ENCODE measurements at regions not wholly inside any gene's neighbourhood (a gene's known extent, or its start where the extent isn't known, plus 50 kb on each side); places are given as distances from the start of the nearest gene placed in this dataset.
"Not testable (repeated sequence)": the region's sequence is repeated elsewhere in the genome, so short reads cannot be mapped to it uniquely, and the experiment has no call there.

DNA sequence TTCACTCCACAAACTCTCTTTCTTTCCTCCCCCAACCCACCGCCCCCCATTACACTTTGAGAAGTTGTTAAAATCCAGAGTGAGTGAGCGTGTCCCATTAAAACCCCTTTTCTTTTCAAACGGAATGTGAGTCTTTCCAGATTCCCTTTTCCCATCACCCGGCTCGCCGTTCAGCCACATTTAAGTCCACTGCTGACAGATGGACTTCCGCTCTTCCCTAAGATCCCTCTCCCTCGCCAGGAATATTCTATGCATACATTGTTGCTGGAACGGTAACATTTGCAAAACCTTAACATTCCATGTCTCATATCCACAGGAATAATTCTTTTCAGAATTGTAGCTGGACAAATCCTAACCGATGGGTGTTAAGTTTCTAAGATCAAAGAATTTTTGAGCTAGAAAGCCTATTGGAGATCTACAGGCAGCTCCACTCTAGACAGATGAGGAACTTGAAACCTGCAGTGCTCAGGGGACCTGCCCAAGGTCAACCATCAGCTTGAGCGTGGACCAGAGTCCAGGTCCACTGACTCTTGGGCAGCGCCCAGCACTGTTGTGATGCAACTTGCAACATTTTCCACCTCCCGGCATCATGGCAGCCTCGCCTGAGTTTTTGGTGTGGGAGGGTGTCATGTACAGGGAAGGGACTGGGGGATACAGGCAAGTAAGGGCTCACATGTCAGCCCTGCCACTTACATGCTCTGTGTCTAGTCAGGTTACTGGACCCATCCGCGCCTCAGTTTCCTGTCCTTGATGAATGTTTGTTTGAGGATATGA is 500.1 kb downstream of the CCDC171 start:
- H3K4me1 ChIP-seq (ENCODE audit: control insufficient read depth, insufficient read depth, low read length) = no peaks in the 10 kb centered on the region
- H3K4me3 ChIP-seq (ENCODE audit: low read length) = no peak overlapping the region
- no peaks in the 10 kb centered on the region for H3K36me3 ChIP-seq (ENCODE audit: control insufficient read depth, insufficient read depth, low read length)
- no peak for DNase-seq
- H3K27ac ChIP-seq (ENCODE audit: low read length) = no peak overlapping the region
- H3K9me3 ChIP-seq (ENCODE audit: control insufficient read depth, low read depth, low read length) = no peaks in the 10 kb centered on the region
- no peaks in the 10 kb centered on the region for H3K27me3 ChIP-seq (ENCODE audit: control insufficient read depth, insufficient read depth, low read length)
- WGBS (ENCODE audit: insufficient coverage, low lambda C conversion rate) = 80% methylated on average over 4 of the region's 16 CpGs

DNA sequence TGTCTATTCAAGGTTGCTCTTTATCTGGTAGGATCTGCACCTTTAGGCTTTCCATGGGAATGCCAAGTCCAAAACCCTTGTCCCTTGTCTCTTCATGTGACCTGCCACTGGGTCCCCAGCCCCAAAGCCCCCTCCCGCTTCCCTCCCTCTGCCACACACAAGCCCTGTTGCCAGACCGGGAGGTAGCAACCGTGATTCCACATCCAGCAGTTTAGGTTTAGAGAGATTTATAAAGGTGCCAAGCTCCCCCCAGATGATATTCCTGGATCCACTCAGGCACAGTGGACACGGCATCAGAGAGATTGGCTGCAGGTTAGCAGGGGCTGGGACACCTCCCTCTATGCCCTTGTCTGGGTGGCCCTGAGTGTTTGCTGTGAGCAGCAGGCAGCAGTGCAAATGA is 504.7 kb downstream of the CCDC171 start:
- no peaks in the 10 kb centered on the region for H3K9me3 ChIP-seq (ENCODE audit: control insufficient read depth, low read depth, low read length)
- WGBS (ENCODE audit: insufficient coverage, low lambda C conversion rate) = no CpG with 5 or more reads among the region's 4 CpGs
- H3K4me1 ChIP-seq (ENCODE audit: control insufficient read depth, insufficient read depth, low read length) = no peaks in the 10 kb centered on the region
- no peaks in the 10 kb centered on the region for H3K27me3 ChIP-seq (ENCODE audit: control insufficient read depth, insufficient read depth, low read length)
- no peak overlapping the region for H3K27ac ChIP-seq (ENCODE audit: low read length)
- H3K36me3 ChIP-seq (ENCODE audit: control insufficient read depth, insufficient read depth, low read length) = no peaks in the 10 kb centered on the region
- H3K4me3 ChIP-seq (ENCODE audit: low read length) = no peak overlapping the region
- DNase-seq = no peak

DNA sequence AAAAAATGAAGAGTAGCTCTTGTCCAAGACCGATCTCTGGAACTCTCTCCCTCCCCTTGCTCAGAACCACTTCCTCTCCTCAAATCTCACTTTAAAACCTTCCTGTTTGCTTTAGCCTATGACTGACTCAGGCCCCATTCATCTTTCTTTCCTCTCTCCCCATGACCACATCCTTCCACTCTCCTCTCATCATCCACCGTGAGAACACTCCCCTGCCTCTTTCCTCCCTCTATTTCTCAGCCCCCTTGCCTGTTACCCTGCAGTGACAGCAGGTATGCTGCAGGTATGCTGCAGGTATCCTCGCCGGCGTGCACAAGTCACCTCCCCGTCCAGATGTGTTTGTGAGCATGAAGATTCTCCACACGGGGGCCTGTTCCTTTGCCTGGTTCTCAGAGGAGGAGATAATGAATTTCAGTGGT is 505.3 kb downstream of the CCDC171 start:
- Histone ChIP-seq H3K27ac (ENCODE audit: low read length) (no peak overlapping the region), H3K27me3 (ENCODE audit: control insufficient read depth, insufficient read depth, low read length) (no peaks in the 10 kb centered on the region), H3K4me3 (ENCODE audit: low read length) (no peak overlapping the region), H3K36me3 (ENCODE audit: control insufficient read depth, insufficient read depth, low read length) (no peaks in the 10 kb centered on the region), H3K4me1 (ENCODE audit: control insufficient read depth, insufficient read depth, low read length) (no peaks in the 10 kb centered on the region), H3K9me3 (ENCODE audit: control insufficient read depth, low read depth, low read length) (no peaks in the 10 kb centered on the region)
- WGBS (ENCODE audit: insufficient coverage, low lambda C conversion rate) = 43% methylated on average over 1 of the region's 7 CpGs
- no peak for DNase-seq

DNA sequence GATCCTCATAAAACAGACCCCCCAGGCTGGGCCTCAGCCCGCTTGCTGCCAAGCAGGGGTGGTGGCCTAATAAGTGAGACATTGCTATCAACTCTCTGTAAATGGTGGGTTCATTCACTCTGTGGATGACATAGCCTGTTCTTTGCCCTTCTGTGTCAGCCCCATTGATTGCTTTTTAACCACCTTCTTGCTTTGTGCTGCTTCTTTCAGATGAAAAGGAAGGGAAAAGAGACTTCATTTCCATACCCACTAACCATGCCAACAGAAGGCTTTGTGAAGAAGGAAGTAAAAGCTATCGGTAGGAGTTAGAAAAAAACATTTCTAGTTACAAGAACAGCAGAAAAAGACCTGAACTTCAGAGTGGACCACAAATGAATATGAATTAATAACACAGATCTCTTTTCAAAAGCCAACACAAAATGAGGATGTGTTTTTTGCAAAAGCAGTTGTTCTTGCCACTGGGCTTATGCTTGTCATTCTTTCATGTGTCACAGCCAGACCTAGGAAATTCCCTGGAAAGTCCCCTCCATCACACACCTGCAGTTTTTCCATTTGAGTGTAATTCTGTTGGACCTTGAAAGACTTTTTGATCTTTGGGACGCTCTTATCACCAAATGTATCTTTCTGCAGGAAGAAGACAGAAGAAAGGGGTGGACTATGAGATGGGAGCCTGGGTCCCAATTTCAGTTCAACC is 507.7 kb downstream of the CCDC171 start:
- Histone ChIP-seq H3K4me1 (ENCODE audit: control insufficient read depth, insufficient read depth, low read length) (no peaks in the 10 kb centered on the region), H3K27ac (ENCODE audit: low read length) (no peak overlapping the region)
- WGBS (ENCODE audit: insufficient coverage, low lambda C conversion rate) = 100% methylated on average over 1 of the region's 3 CpGs

DNA sequence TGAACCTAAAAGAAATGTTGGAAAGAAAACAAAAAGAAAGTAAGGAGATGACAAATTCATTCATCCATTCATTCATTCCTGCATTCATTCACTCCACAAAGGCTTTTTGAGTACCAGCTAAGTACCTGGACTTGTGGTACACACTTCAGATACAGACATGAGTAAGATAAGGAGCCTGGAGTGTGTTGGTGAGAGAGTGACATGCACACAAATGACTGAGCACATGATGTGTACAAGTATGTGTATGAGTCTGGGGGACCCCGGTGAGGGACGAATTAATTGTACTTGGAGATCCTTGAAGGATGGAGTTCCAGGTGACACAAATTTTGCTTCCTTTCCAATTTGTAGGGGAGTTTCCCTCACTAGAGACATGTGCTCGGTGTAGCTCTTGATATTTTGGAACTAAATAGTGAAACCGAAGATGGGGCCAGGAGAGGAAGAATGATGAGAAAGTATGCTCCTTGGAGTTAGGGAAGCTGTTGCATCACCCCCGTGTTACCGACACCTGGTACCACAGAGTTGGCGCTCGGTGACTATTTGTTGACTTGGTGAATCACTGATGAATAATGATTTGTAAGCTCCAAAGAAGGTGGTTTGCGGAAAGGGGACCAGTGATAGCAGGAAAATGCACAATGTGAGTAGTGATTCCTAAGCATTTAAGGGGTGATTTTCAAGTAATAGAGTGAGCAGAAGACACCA is 509.8 kb downstream of the CCDC171 start:
- no peak for DNase-seq
- WGBS (ENCODE audit: insufficient coverage, low lambda C conversion rate) = 100% methylated on average over 2 of the region's 9 CpGs
- Histone ChIP-seq H3K9me3 (ENCODE audit: control insufficient read depth, low read depth, low read length) (no peaks in the 10 kb centered on the region), H3K4me3 (ENCODE audit: low read length) (no peak overlapping the region), H3K36me3 (ENCODE audit: control insufficient read depth, insufficient read depth, low read length) (no peaks in the 10 kb centered on the region), H3K27ac (ENCODE audit: low read length) (no peak overlapping the region), H3K27me3 (ENCODE audit: control insufficient read depth, insufficient read depth, low read length) (no peaks in the 10 kb centered on the region), H3K4me1 (ENCODE audit: control insufficient read depth, insufficient read depth, low read length) (no peaks in the 10 kb centered on the region)

More for the DNA sequence above, 507.7 kb downstream of the CCDC171 start:
- DNase-seq = peak; percentile 46 to 54
- Histone ChIP-seq H3K36me3 (ENCODE audit: control insufficient read depth, insufficient read depth, low read length) (no peaks in the 10 kb centered on the region), H3K4me3 (ENCODE audit: low read length) (no peak overlapping the region), H3K27me3 (ENCODE audit: control insufficient read depth, insufficient read depth, low read length) (no peaks in the 10 kb centered on the region), H3K9me3 (ENCODE audit: control insufficient read depth, low read depth, low read length) (no peaks in the 10 kb centered on the region)

DNA sequence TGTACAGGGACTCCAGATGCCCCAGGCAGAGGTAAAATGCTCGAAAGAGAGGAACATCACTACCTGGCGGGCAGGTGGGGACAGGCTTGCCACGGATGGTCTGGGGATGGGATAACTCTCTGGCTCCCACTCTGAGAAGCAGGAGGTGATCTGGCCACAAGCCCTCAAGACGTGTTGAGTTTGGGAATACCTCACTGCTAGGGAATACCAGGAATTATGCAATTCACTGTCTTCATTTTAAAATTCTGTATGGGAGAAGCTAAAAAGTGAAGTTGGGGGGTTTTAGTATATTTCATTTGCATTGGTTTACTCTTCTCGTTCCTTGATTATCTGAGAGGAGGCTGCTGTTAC is 510.4 kb downstream of the CCDC171 start:
- Histone ChIP-seq H3K4me3 (ENCODE audit: low read length) (no peak overlapping the region), H3K27me3 (ENCODE audit: control insufficient read depth, insufficient read depth, low read length) (no peaks in the 10 kb centered on the region), H3K9me3 (ENCODE audit: control insufficient read depth, low read depth, low read length) (no peaks in the 10 kb centered on the region), H3K36me3 (ENCODE audit: control insufficient read depth, insufficient read depth, low read length) (no peaks in the 10 kb centered on the region), H3K4me1 (ENCODE audit: control insufficient read depth, insufficient read depth, low read length) (no peaks in the 10 kb centered on the region), H3K27ac (ENCODE audit: low read length) (no peak overlapping the region)
- 100% methylated on average over 1 of the region's 5 CpGs for WGBS (ENCODE audit: insufficient coverage, low lambda C conversion rate)
- no peak for DNase-seq

DNA sequence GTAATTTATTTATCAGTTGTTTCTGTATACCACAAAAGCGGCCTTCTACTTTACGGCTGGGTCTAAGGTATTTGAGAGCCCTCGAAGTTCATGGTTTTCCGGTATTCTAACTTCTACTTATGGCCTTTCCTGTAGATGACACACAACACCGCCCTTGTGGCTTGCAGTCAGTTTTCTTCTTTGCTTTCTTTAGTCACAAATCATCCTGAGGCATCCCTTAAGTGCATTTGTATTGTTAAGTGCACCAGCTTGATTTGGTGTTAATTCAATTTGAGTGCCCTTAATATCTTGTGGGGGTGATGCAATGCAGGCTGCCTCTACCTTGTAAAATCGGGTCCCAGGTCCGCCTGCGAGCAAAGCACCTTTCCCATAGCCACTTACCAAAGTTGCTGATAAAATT is 511.9 kb downstream of the CCDC171 start:
- no peaks in the 10 kb centered on the region for H3K27me3 ChIP-seq (ENCODE audit: control insufficient read depth, insufficient read depth, low read length)
- H3K36me3 ChIP-seq (ENCODE audit: control insufficient read depth, insufficient read depth, low read length) = no peaks in the 10 kb centered on the region
- 100% methylated on average over 3 of the region's 8 CpGs for WGBS (ENCODE audit: insufficient coverage, low lambda C conversion rate)
- no peaks in the 10 kb centered on the region for H3K9me3 ChIP-seq (ENCODE audit: control insufficient read depth, low read depth, low read length)
- H3K27ac ChIP-seq (ENCODE audit: low read length) = no peak overlapping the region
- DNase-seq = no peak
- no peak overlapping the region for H3K4me3 ChIP-seq (ENCODE audit: low read length)
- no peaks in the 10 kb centered on the region for H3K4me1 ChIP-seq (ENCODE audit: control insufficient read depth, insufficient read depth, low read length)

DNA sequence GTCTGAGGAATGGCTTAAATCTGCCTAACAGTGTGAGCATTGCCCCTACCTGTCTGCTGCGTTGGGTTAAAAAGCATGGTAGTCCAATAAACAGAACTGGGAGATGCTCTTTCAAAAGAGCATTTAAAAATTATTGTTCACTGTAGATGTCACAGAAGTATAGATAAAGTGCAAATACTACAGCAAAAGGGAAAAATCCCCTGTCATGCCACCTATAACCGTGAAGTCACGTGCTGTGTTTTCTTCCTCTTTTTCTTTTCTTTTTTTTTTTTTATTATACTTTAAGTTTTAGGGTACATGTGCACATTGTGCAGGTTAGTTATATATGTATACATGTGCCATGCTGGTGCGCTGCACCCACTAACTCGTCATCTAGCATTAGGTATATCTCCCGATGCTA is 513.4 kb downstream of the CCDC171 start:
- H3K4me1 ChIP-seq (ENCODE audit: control insufficient read depth, insufficient read depth, low read length); H3K4me3 ChIP-seq (ENCODE audit: low read length); H3K36me3 ChIP-seq (ENCODE audit: control insufficient read depth, insufficient read depth, low read length); H3K27me3 ChIP-seq (ENCODE audit: control insufficient read depth, insufficient read depth, low read length); H3K27ac ChIP-seq (ENCODE audit: low read length); DNase-seq; H3K9me3 ChIP-seq (ENCODE audit: control insufficient read depth, low read depth, low read length): not testable (repeated sequence)
- WGBS (ENCODE audit: insufficient coverage, low lambda C conversion rate) = no CpG with 5 or more reads among the region's 6 CpGs

DNA sequence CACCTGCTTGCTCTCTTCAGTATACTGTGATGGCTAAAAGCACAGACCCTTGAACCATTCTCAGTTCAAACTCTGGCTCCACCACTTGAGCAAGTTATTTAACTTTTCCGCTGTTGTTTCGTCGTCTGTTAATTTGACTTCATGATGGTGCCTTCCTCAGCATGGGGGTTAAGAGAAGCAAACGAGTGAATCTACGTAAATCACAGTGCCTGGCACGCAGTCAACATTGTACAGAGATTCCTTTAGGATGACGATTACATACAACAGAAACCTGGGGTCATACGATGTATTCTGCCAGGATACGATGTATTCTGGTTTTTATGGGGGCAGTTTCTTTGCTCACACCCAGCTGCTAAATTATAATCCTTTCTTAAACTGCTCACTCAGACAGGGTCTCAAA is 515.6 kb downstream of the CCDC171 start:
- Histone ChIP-seq H3K4me3 (ENCODE audit: low read length) (no peak overlapping the region), H3K27me3 (ENCODE audit: control insufficient read depth, insufficient read depth, low read length) (no peaks in the 10 kb centered on the region), H3K9me3 (ENCODE audit: control insufficient read depth, low read depth, low read length) (no peaks in the 10 kb centered on the region), H3K36me3 (ENCODE audit: control insufficient read depth, insufficient read depth, low read length) (no peaks in the 10 kb centered on the region), H3K4me1 (ENCODE audit: control insufficient read depth, insufficient read depth, low read length) (no peaks in the 10 kb centered on the region), H3K27ac (ENCODE audit: low read length) (no peak overlapping the region)
- DNase-seq = no peak
- WGBS (ENCODE audit: insufficient coverage, low lambda C conversion rate) = 88% methylated on average over 6 of the region's 9 CpGs

DNA sequence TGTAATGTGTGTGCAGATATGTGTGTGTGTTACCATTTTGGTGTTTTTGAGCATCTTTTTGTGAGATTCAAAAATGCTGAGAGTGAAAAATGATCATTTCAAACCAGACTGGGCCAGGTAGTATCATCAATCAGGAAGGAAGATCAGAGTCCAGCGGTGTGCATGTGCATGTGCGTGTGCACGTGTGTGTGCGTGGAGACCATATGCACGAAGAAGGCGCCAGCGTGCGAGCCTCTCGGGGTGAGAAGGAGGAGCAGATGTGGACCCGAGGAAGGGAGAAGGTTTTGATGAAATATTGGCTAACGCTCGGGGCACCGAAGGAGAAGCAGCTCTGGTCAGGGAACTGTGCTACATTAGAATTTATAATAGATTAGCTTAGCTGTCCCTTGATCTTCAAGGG is 516.4 kb downstream of the CCDC171 start:
- H3K36me3 ChIP-seq (ENCODE audit: control insufficient read depth, insufficient read depth, low read length) = no peaks in the 10 kb centered on the region
- H3K4me1 ChIP-seq (ENCODE audit: control insufficient read depth, insufficient read depth, low read length) = no peaks in the 10 kb centered on the region
- H3K27ac ChIP-seq (ENCODE audit: low read length) = no peak overlapping the region
- no peaks in the 10 kb centered on the region for H3K27me3 ChIP-seq (ENCODE audit: control insufficient read depth, insufficient read depth, low read length)
- H3K9me3 ChIP-seq (ENCODE audit: control insufficient read depth, low read depth, low read length) = no peaks in the 10 kb centered on the region
- no peak for DNase-seq
- no peak overlapping the region for H3K4me3 ChIP-seq (ENCODE audit: low read length)
- WGBS (ENCODE audit: insufficient coverage, low lambda C conversion rate) = 73% methylated on average over 2 of the region's 13 CpGs
